ENCODE measurements at regions not wholly inside any gene's neighbourhood (a gene's known extent, or its start where the extent isn't known, plus 50 kb on each side); places are given as distances from the start of the nearest gene placed in this dataset.

GRCh38 chr7:13148548-13148947 lies 461.1 kb downstream of the ARL4A start:
- CTCF ChIA-PET: no interaction called here
- H4K20me1 ChIP-seq (ENCODE audit: control insufficient read depth, insufficient read depth, low read length, poor library complexity, severe bottlenecking): no peaks in the 10 kb centered on the region
- no peak overlapping the region for H3K4me3 ChIP-seq (ENCODE audit: control extremely low read depth in 1 of 5, extremely low read depth in 1 of 5, insufficient read depth in 1 of 5, low read depth in 2 of 5, low read length in 4 of 5)
- H3K27me3 Mint-ChIP-seq: no peaks in the 10 kb centered on the region
- POLR2A ChIA-PET: no interaction called here
- H3K4me1 ChIP-seq (ENCODE audit: control insufficient read depth in 2 of 2, insufficient read depth in 2 of 2, low read length in 2 of 2): no peaks in the 10 kb centered on the region
- no CpG with 5 or more reads among the region's 1 CpG for WGBS (ENCODE audit: insufficient coverage)
- intact Hi-C loops (cut with micrococcal nuclease): no loop called here
- no peaks in the 10 kb centered on the region for H3K79me2 ChIP-seq (ENCODE audit: control insufficient read depth, insufficient read depth, low read length)
- no peak for ATAC-seq (ENCODE audit: low read depth)
- TF ChIP-seq EZH2 (IDR thresholded peaks at IDR 0.05; ENCODE audit: borderline replicate concordance, insufficient read depth, low read depth, low read length, poor library complexity, severe bottlenecking): no peak
- no peak overlapping the region for H3K9ac ChIP-seq (ENCODE audit: low read length)
- H3K27ac ChIP-seq (ENCODE audit: low read length in 2 of 2): no peak overlapping the region
- H3K9me3 Mint-ChIP-seq (ENCODE audit: insufficient read depth): no peaks in the 10 kb centered on the region
- H3K9me3 ChIP-seq (ENCODE audit: control extremely low read depth in 1 of 3, control insufficient read depth in 2 of 3, insufficient read depth in 1 of 3, low read length in 2 of 3): no peaks in the 10 kb centered on the region
- no peak overlapping the region for H3K27ac Mint-ChIP-seq
- no peak overlapping the region for H3K4me2 ChIP-seq (replicated peaks; ENCODE audit: low read depth, low read length, poor library complexity, severe bottlenecking)
- H3K4me3 Mint-ChIP-seq: no peak overlapping the region
- H3K4me1 Mint-ChIP-seq: no peaks in the 10 kb centered on the region
- no peaks in the 10 kb centered on the region for H3K36me3 ChIP-seq (replicated peaks in 1 of 2; ENCODE audit: control extremely low read depth in 1 of 2, control insufficient read depth in 1 of 2, extremely low read depth in 1 of 2, insufficient read depth in 2 of 2, low read length in 1 of 2)
- no peak for DNase-seq
- no peak overlapping the region for H2AFZ ChIP-seq (ENCODE audit: insufficient read depth, low read depth, low read length, poor library complexity, severe bottlenecking)
- no peaks in the 10 kb centered on the region for H3K27me3 ChIP-seq (replicated peaks in 1 of 4; ENCODE audit: control extremely low read depth in 1 of 4, control insufficient read depth in 3 of 4, insufficient read depth in 4 of 4, low read length in 3 of 4)

GRCh38 chr7:13151978-13152377 lies 464.5 kb downstream of the ARL4A start:
- no CpG with 5 or more reads among the region's 1 CpG for WGBS (ENCODE audit: insufficient coverage)
- ATAC-seq (ENCODE audit: low read depth) (no peak), DNase-seq (no peak)
- no peaks in the 10 kb centered on the region for H3K36me3 ChIP-seq (replicated peaks in 1 of 2; ENCODE audit: control extremely low read depth in 1 of 2, control insufficient read depth in 1 of 2, extremely low read depth in 1 of 2, insufficient read depth in 2 of 2, low read length in 1 of 2)
- no peaks in the 10 kb centered on the region for H3K4me1 ChIP-seq (ENCODE audit: control insufficient read depth in 2 of 2, insufficient read depth in 2 of 2, low read length in 2 of 2)
- H3K27ac Mint-ChIP-seq: no peak overlapping the region
- H3K4me3 ChIP-seq (ENCODE audit: control extremely low read depth in 1 of 5, extremely low read depth in 1 of 5, insufficient read depth in 1 of 5, low read depth in 2 of 5, low read length in 4 of 5): no peak overlapping the region
- no peaks in the 10 kb centered on the region for H3K9me3 ChIP-seq (ENCODE audit: control extremely low read depth in 1 of 3, control insufficient read depth in 2 of 3, insufficient read depth in 1 of 3, low read length in 2 of 3)
- CTCF ChIA-PET: no interaction called here
- POLR2A ChIA-PET: no interaction called here
- H3K4me3 Mint-ChIP-seq: no peak overlapping the region
- no peak overlapping the region for H3K27ac ChIP-seq (ENCODE audit: low read length in 2 of 2)
- H3K9me3 Mint-ChIP-seq (ENCODE audit: insufficient read depth): no peaks in the 10 kb centered on the region
- H2AFZ ChIP-seq (ENCODE audit: insufficient read depth, low read depth, low read length, poor library complexity, severe bottlenecking): no peak overlapping the region
- intact Hi-C loops (cut with micrococcal nuclease): no loop called here
- no peak overlapping the region for H3K4me2 ChIP-seq (replicated peaks; ENCODE audit: low read depth, low read length, poor library complexity, severe bottlenecking)
- no peak overlapping the region for H3K9ac ChIP-seq (ENCODE audit: low read length)
- H3K79me2 ChIP-seq (ENCODE audit: control insufficient read depth, insufficient read depth, low read length): no peaks in the 10 kb centered on the region
- H3K4me1 Mint-ChIP-seq: no peaks in the 10 kb centered on the region
- TF ChIP-seq EZH2 (IDR thresholded peaks at IDR 0.05; ENCODE audit: borderline replicate concordance, insufficient read depth, low read depth, low read length, poor library complexity, severe bottlenecking): no peak
- no peaks in the 10 kb centered on the region for H3K27me3 ChIP-seq (replicated peaks in 1 of 4; ENCODE audit: control extremely low read depth in 1 of 4, control insufficient read depth in 3 of 4, insufficient read depth in 4 of 4, low read length in 3 of 4)
- no peaks in the 10 kb centered on the region for H3K27me3 Mint-ChIP-seq
- H4K20me1 ChIP-seq (ENCODE audit: control insufficient read depth, insufficient read depth, low read length, poor library complexity, severe bottlenecking): no peaks in the 10 kb centered on the region
